ENCODE measurements at regions not wholly inside any gene's neighbourhood (a gene's known extent, or its start where the extent isn't known, plus 50 kb on each side); places are given as distances from the start of the nearest gene placed in this dataset.

GRCh38 chrX:16480049-16480448 lies 169.9 kb upstream of the S100G start:
- TF ChIP-seq POLR2AphosphoS5 (IDR thresholded peaks at IDR 0.05; ENCODE audit: low read length): no peak
- no peak for TF ChIP-seq CTCF (IDR thresholded peaks at IDR 0.05 in 2 of 3, conservative IDR thresholded peaks at IDR 0.05 in 1 of 3; ENCODE audit: control insufficient read depth in 2 of 3, extremely low read depth in 1 of 3, insufficient read depth in 1 of 3, low read depth in 3 of 3, low read length in 3 of 3)
- TF ChIP-seq EZH2 (IDR thresholded peaks at IDR 0.05; ENCODE audit: borderline replicate concordance, control insufficient read depth, low read depth, low read length): no peak
- TF ChIP-seq ASH2L (IDR thresholded peaks at IDR 0.05; ENCODE audit: borderline replicate concordance, low read depth): no peak
- no peak for TF ChIP-seq REST (IDR thresholded peaks at IDR 0.05; ENCODE audit: low read depth, low read length)
- TF ChIP-seq ATF3 (IDR thresholded peaks at IDR 0.05; ENCODE audit: borderline replicate concordance, extremely low read depth, low read depth, low read length): no peak

All from GM12878 (cell line).